SK-N-SH (cell line): ENCODE measurements at regions not wholly inside any gene's neighbourhood (a gene's known extent, or its start where the extent isn't known, plus 50 kb on each side); places are given as distances from the start of the nearest gene placed in this dataset.

Experiments
- CTCF ChIA-PET: fragments of 300-600, 350-600 bp; formaldehyde crosslinking; extraction: SDS; loops from one replicate; lab custom pipeline; 2021; lab: Yijun Ruan, JAX
- POLR2A ChIA-PET: fragments of 350-600 bp; sonication (Branson Sonifier 250); formaldehyde crosslinking; extraction: SDS; loops from one replicate; lab custom pipeline; 2020; ENCODE audit warnings: antibody characterized with exemption, inconsistent platforms; lab: Yijun Ruan, JAX
- DNase-seq: peaks from one replicate; pipeline ENCODE4 v3.0.0; 2012
- H2AFZ ChIP-seq: fragments of 200-600 bp; sonication (generic); 2 replicates; pipeline ENCODE4 v1.8.1; 2016; ENCODE audit warnings: antibody characterized with exemption, mild to moderate bottlenecking, low read depth
- H3F3A ChIP-seq: fragments of 200-600 bp; sonication (generic); replicated peaks from 2 replicates; pipeline ENCODE3; 2016; ENCODE audit warnings: antibody characterized with exemption, mild to moderate bottlenecking; ENCODE audit not compliant: insufficient read depth
- H3K27ac ChIP-seq, 2 experiments: fragments of 200-500 bp in 1 of 2; fragments of 200-600 bp in 1 of 2; sonication (Bioruptor generic) in 1 of 2; sonication (generic), shearing (Covaris generic) in 1 of 2; 2 replicates each; pipeline versions ENCODE4 v1.5.1 to v1.6.1; 2014 to 2016; ENCODE audit warnings: low read depth in 2 of 2, inconsistent platforms in 1 of 2, low read length in 1 of 2, mild to moderate bottlenecking in 1 of 2, mixed read lengths in 1 of 2
- H3K27me3 ChIP-seq: fragments of 200-600 bp; sonication (generic), shearing (Covaris generic); 2 replicates; pipeline ENCODE4 v1.6.1; 2016; ENCODE audit warnings: mixed run types; ENCODE audit not compliant: insufficient read depth
- H3K36me3 ChIP-seq, 2 experiments: fragments of 200-500 bp in 1 of 2; fragments of 200-600 bp in 1 of 2; sonication (Bioruptor generic) in 1 of 2; sonication (generic) in 1 of 2; replicated peaks in 1 of 2; 2 replicates each; pipeline versions ENCODE3 to v1.5.1; 2014 to 2016; ENCODE audit warnings: low read length in 1 of 2, mild to moderate bottlenecking in 1 of 2; ENCODE audit not compliant: insufficient read depth in 2 of 2, control insufficient read depth in 1 of 2
- H3K4me1 ChIP-seq, 2 experiments: fragments of 200-500 bp in 1 of 2; fragments of 200-600 bp in 1 of 2; sonication (Bioruptor generic) in 1 of 2; sonication (generic), shearing (Covaris generic) in 1 of 2; 2 replicates each; pipeline versions ENCODE4 v1.5.1 to v1.6.1; 2014 to 2016; ENCODE audit warnings: low read depth in 1 of 2, low read length in 1 of 2, mixed run types in 1 of 2; ENCODE audit not compliant: insufficient read depth in 2 of 2, control insufficient read depth in 1 of 2
- H3K4me2 ChIP-seq: fragments of 200-600 bp; sonication (generic), shearing (Covaris generic); 2 replicates; pipeline ENCODE4 v1.6.1; 2017; ENCODE audit warnings: mixed run types
- H3K4me3 ChIP-seq, 2 experiments: fragments of 200-500 bp in 1 of 2; fragments of 200-600 bp in 1 of 2; sonication (Bioruptor generic) in 1 of 2; sonication (generic), shearing (Covaris generic) in 1 of 2; 2 replicates each; pipeline versions ENCODE4 v1.5.1 to v1.8.1; 2014 to 2016; ENCODE audit warnings: low read depth in 2 of 2, inconsistent platforms in 1 of 2, low read length in 1 of 2, mild to moderate bottlenecking in 1 of 2, mixed read lengths in 1 of 2, moderate library complexity in 1 of 2
- H3K79me2 ChIP-seq: fragments of 200-600 bp; sonication (generic); 2 replicates; pipeline ENCODE4 v1.8.1; 2017; ENCODE audit warnings: mild to moderate bottlenecking; ENCODE audit not compliant: insufficient read depth
- H3K9ac ChIP-seq: fragments of 200-600 bp; sonication (generic); 2 replicates; pipeline ENCODE4 v1.6.1; 2017; ENCODE audit warnings: mixed run types
- H3K9me2 ChIP-seq: fragments of 200-600 bp; sonication (generic); 2 replicates; pipeline ENCODE4 v1.6.1; 2017; ENCODE audit warnings: mixed run types
- H3K9me3 ChIP-seq: fragments of 200-600 bp; sonication (generic); 2 replicates; pipeline ENCODE4 v1.6.1; 2017; ENCODE audit warnings: mixed run types, mild to moderate bottlenecking, moderate library complexity
- H4K20me1 ChIP-seq: fragments of 200-600 bp; sonication (generic); 2 replicates; pipeline ENCODE4 v1.6.1; 2017; ENCODE audit warnings: mild to moderate bottlenecking, mixed run types; ENCODE audit not compliant: insufficient read depth
- CHD2 ChIP-seq: fragments of 150-350 bp; IDR thresholded peaks from 2 replicates; pipeline ENCODE4 v1.6.1; 2018; ENCODE audit warnings: low read length; ENCODE audit not compliant: partially characterized antibody
- CTCF ChIP-seq: fragments of 200-600 bp; sonication (generic); IDR thresholded peaks from 2 replicates; pipeline ENCODE4 v1.6.1; 2017; ENCODE audit warnings: antibody characterized with exemption, mild to moderate bottlenecking, moderate library complexity
- EP300 ChIP-seq, 2 experiments: IDR thresholded peaks; 2 replicates each; pipeline versions ENCODE4 v1.4.0 to v1.6.1; 2012; ENCODE audit warnings: borderline replicate concordance in 1 of 2, low read depth in 1 of 2, low read length in 1 of 2
- EZH2phosphoT487 ChIP-seq: fragments of 200-600 bp; sonication (generic); IDR thresholded peaks from 2 replicates; pipeline ENCODE4 v1.6.1; 2017; ENCODE audit warnings: low read depth, mixed run types, mild to moderate bottlenecking, antibody characterized with exemption, moderate library complexity, borderline replicate concordance
- FOSL2 ChIP-seq: IDR thresholded peaks from 2 replicates; pipeline ENCODE4 v1.4.0; 2012; ENCODE audit warnings: low read depth, mild to moderate bottlenecking, moderate library complexity, borderline replicate concordance
- FOXJ3 ChIP-seq: sonication (generic); formaldehyde crosslinking; IDR thresholded peaks from 2 replicates; pipeline ENCODE4 v1.5.1; 2020; ENCODE audit warnings: mild to moderate bottlenecking, missing genetic modification reagents
- GATA2 ChIP-seq: sonication (generic); formaldehyde crosslinking; IDR thresholded peaks from 2 replicates; pipeline ENCODE4 v1.5.0; 2020; ENCODE audit warnings: mild to moderate bottlenecking, missing genetic modification reagents
- IRF3 ChIP-seq: fragments of 150-350 bp; IDR thresholded peaks from 2 replicates; pipeline ENCODE4 v1.6.1; 2016; ENCODE audit warnings: mild to moderate bottlenecking, low read depth, low read length
- JUND ChIP-seq: IDR thresholded peaks from 2 replicates; pipeline ENCODE4 v1.4.0; 2012
- MXI1 ChIP-seq: IDR thresholded peaks from 2 replicates; pipeline ENCODE4 v1.6.1; 2012; ENCODE audit warnings: mild to moderate bottlenecking, low read depth, low read length, improper control_type of control experiment
- NFIC ChIP-seq: IDR thresholded peaks from 2 replicates; pipeline ENCODE4 v1.4.0; 2012; ENCODE audit warnings: borderline replicate concordance
- PBX3 ChIP-seq: IDR thresholded peaks from 2 replicates; pipeline ENCODE4; 2012
- POLR2AphosphoS5 ChIP-seq: IDR thresholded peaks from 2 replicates; pipeline ENCODE4 v1.6.1; 2012; ENCODE audit warnings: low read depth, low read length
- RAD21 ChIP-seq: IDR thresholded peaks from 2 replicates; pipeline ENCODE4 v1.6.1; 2012; ENCODE audit warnings: mild to moderate bottlenecking, low read length
- RCOR1 ChIP-seq: fragments of 150-350 bp; IDR thresholded peaks from 2 replicates; pipeline ENCODE4 v1.6.1; 2017; ENCODE audit warnings: antibody characterized with exemption, low read length
- RFX5 ChIP-seq: IDR thresholded peaks from 2 replicates; pipeline ENCODE4 v1.6.1; 2012; ENCODE audit warnings: mild to moderate bottlenecking, improper control_type of control experiment, low read length
- TCF12 ChIP-seq: IDR thresholded peaks from 2 replicates; pipeline ENCODE4 v1.4.0; 2012
- TEAD4 ChIP-seq: IDR thresholded peaks from 2 replicates; pipeline ENCODE4 v1.4.0; 2012; ENCODE audit warnings: mild to moderate bottlenecking, borderline replicate concordance; ENCODE audit not compliant: insufficient read depth
- ZBTB33 ChIP-seq: IDR thresholded peaks from 2 replicates; pipeline ENCODE4 v1.4.0; 2012; ENCODE audit warnings: low read depth, borderline replicate concordance
- WGBS: methylation state at CpG from one replicate; pipeline ENCODE4 v1.1.6; 2017; ENCODE audit warnings: low lambda C conversion rate; 5-methylcytosine and 5-hydroxymethylcytosine counted together

- no peak overlapping the region for H3K4me2 ChIP-seq
- H3K79me2 ChIP-seq = no peaks in the 10 kb centered on the region
- TF ChIP-seq CTCF (no peak), EP300 (IDR thresholded peaks at IDR 0.05; ENCODE audit: borderline replicate concordance in 1 of 2, low read depth in 1 of 2, low read length in 1 of 2) (peak in 1 of 2 experiments; percentile 77; a peak in 2 of 4 replicates), POLR2AphosphoS5 (no peak), RFX5 (no peak), EZH2phosphoT487 (no peak), GATA2 (CRISPR knock-in tag) (peak; percentile 74; the same call in 1 of the 2 replicates), MXI1 (no peak; the same call in 1 of the 2 replicates), TEAD4 (no peak), JUND (no peak), FOXJ3 (no peak), PBX3 (no peak), CHD2 (peak; percentile 63), RCOR1 (peak; percentile 98), RAD21 (peak; percentile 6; the same call in 1 of the 2 replicates), TCF12 (peak; percentile 58), NFIC (no peak)
- TF ChIP-seq, all 33 proteins: peak for 6
- ChIA-PET CTCF (interaction anchor here (1.2 kb wide), 1 partner anchor 24 kb away, joined by 3 read pairs; no protein-coding TSS in a partner anchor), POLR2A (no interaction called here)
- Histone ChIP-seq H2AFZ (no peak overlapping the region), H3K27me3 (no peaks in the 10 kb centered on the region), H3K9me3 (no peaks in the 10 kb centered on the region; the same call in 1 of the 2 replicates), H3F3A (no peaks in the 10 kb centered on the region), H3K36me3 (no peaks in the 10 kb centered on the region), H3K4me3 (no peak overlapping the region), H4K20me1 (no peaks in the 10 kb centered on the region), H3K9me2 (no peaks in the 10 kb centered on the region), H3K4me1 (peaks cover 0 to 6% of the 10 kb centered on the region in 2 experiments; a peak in 2 of 4 replicates), H3K9ac (no peak overlapping the region), H3K27ac (no peak overlapping the region)
- peak; percentile 38 for DNase-seq
- 1% methylated on average over 4 of the region's 4 CpGs for WGBS
Measured at GRCh38 chr13:78265098-78265497, 338.3 kb downstream of the POU4F1 start.

GRCh38 chr13:78258304-78258703 is 339.7 kb upstream of the EDNRB start:
- Histone ChIP-seq H3K4me2 (no peak overlapping the region), H3K4me3 (no peak overlapping the region), H2AFZ (no peak overlapping the region), H3F3A (no peaks in the 10 kb centered on the region), H4K20me1 (no peaks in the 10 kb centered on the region), H3K27ac (no peak overlapping the region), H3K9me3 (no peaks in the 10 kb centered on the region; the same call in 1 of the 2 replicates), H3K36me3 (no peaks in the 10 kb centered on the region), H3K27me3 (no peaks in the 10 kb centered on the region), H3K79me2 (no peaks in the 10 kb centered on the region), H3K9ac (no peak overlapping the region), H3K4me1 (no peaks in the 10 kb centered on the region; a peak in 1 of 4 replicates), H3K9me2 (no peaks in the 10 kb centered on the region)
- CTCF ChIA-PET = no interaction called here
- WGBS = 31% methylated on average over 3 of the region's 3 CpGs
- DNase-seq = no peak
- POLR2A ChIA-PET = no interaction called here
- TF ChIP-seq CTCF (no peak), ZBTB33 (no peak), NFIC (no peak), FOSL2 (no peak), IRF3 (no peak), MXI1 (no peak)
